ENCODE measurements at regions not wholly inside any gene's neighbourhood (a gene's known extent, or its start where the extent isn't known, plus 50 kb on each side); places are given as distances from the start of the nearest gene placed in this dataset.

DNA sequence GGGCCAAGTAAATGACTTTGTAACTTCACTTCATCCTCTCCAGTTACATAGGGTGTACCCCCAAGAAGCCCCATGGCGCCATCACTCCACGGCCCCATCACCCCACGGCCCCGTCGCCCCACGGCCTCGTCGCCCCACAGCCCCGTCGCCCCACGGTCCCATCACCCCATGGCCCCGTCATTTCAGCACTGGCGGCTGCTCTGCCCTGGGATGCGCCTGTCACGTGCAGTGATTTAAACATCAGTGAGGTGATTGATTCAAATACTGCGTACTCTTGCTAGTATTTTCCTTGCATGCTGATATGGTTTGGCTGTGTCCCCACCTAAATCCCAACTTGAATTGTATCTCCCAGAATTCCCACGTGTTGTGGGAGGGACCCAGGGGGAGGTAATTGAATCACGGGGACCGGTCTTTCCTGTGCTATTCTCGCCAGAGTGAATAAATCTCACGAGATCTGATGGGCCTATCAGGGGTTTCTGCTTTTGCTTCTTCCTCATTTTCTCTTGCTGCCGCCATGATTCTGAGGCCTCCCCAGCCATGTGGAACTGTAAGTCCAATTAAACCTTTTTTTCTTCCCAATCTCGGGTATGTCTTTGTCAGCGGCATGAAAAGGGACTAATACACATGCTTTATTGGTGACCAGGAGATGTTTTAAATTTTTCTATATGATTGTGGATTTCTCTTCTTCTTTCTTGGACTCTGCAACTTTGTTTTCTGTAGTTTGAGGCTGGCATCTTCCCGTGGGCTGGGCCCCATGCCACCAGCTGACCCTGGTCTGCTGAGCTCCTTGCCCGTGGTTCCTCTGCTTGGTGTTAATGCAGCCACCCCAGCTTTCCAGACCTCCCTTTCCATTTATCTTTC is 50.1 kb upstream of the PCBP3 start:
- TF ChIP-seq, protein P1, sequence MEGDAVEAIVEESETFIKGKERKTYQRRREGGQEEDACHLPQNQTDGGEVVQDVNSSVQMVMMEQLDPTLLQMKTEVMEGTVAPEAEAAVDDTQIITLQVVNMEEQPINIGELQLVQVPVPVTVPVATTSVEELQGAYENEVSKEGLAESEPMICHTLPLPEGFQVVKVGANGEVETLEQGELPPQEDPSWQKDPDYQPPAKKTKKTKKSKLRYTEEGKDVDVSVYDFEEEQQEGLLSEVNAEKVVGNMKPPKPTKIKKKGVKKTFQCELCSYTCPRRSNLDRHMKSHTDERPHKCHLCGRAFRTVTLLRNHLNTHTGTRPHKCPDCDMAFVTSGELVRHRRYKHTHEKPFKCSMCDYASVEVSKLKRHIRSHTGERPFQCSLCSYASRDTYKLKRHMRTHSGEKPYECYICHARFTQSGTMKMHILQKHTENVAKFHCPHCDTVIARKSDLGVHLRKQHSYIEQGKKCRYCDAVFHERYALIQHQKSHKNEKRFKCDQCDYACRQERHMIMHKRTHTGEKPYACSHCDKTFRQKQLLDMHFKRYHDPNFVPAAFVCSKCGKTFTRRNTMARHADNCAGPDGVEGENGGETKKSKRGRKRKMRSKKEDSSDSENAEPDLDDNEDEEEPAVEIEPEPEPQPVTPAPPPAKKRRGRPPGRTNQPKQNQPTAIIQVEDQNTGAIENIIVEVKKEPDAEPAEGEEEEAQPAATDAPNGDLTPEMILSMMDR (IDR thresholded peaks at IDR 0.05): no peak
- TF ChIP-seq POLR2A (IDR thresholded peaks at IDR 0.05): no peak
